Fibroblast of peridontal ligament (primary cell): ENCODE measurements at regions not wholly inside any gene's neighbourhood (a gene's known extent, or its start where the extent isn't known, plus 50 kb on each side); places are given as distances from the start of the nearest gene placed in this dataset.

Experiments used
- DNase-seq: peaks from one replicate; pipeline ENCODE4 v3.0.0-alpha.2; 2010; ENCODE audit errors: extremely low read depth

GRCh38 chr17:34420254-34420766 lies 57.3 kb upstream of the CCL1 start:
- DNase-seq: peak; percentile 64

GRCh38 chr17:34416116-34416515 lies 53.1 kb upstream of the CCL1 start:
- DNase-seq: no peak

GRCh38 chr17:34414339-34414738 lies 51.3 kb upstream of the CCL1 start:
- DNase-seq: no peak

DNA sequence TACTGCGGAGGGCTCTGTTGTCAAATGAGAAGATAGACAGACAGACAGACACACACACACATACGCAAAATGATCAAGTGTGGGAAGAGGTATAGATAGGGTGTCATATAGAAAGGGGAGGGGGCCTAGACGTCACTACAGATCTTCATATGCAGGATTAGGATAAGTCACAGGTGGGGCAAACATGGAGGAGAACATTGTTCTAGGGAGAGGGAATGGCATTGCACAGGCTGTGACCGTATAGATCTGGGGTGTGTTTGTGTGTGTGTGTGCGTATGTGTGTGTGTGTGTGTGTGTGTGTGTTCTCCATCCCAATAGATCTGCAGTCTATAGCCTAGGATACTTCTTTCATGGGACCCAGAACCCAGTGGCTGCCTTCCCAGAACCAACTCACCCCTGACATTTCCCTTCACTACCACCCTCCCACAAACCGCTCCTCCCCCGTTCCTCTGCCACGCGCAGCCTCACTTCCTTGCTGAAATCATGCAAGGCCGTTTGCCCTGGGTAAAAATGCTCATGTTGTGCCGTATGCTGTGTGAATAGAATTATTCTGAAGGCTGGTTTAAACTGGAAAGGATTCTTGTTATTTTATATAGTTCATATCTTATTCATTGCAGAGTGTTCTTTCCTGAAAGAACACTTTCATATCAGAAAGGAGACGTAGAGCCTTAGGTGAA lies 50.5 kb upstream of the CCL1 start:
- no peak for DNase-seq

GRCh38 chr17:34412965-34413441 lies 50.0 kb upstream of the CCL1 start:
- DNase-seq: no peak
